Spleen (tissue), 11 donors: ENCODE measurements at regions not wholly inside any gene's neighbourhood (a gene's known extent, or its start where the extent isn't known, plus 50 kb on each side); places are given as distances from the start of the nearest gene placed in this dataset.

Experiments used
- DNase-seq: peaks from one replicate; pipeline ENCODE4 v3.0.0-alpha.2; 2020
- H3K27ac ChIP-seq, 8 donors: fragments of 200-600 bp; sonication (generic) in 7 of 8; 1 replicate in 4 of 8; 2 replicates in 4 of 8; pipeline versions ENCODE4 v1.5.0 to v1.8.0; 2016 to 2021; ENCODE audit warnings: inconsistent platforms in 4 of 8, mild to moderate bottlenecking in 4 of 8, moderate library complexity in 1 of 8
- H3K27me3 ChIP-seq, 7 donors: fragments of 200-600 bp; sonication (generic) in 6 of 7; replicated peaks in 1 of 7; 1 replicate in 4 of 7; 2 replicates in 3 of 7; pipeline versions ENCODE4 v1.5.0 to v1.8.0; 2016 to 2021; ENCODE audit warnings: inconsistent platforms in 3 of 7, mild to moderate bottlenecking in 1 of 7
- H3K36me3 ChIP-seq, 6 donors: fragments of 200-600 bp; sonication (generic) in 5 of 6; 1 replicate in 4 of 6; 2 replicates in 2 of 6; pipeline versions ENCODE4 v1.5.0 to v1.8.0; 2016 to 2021; ENCODE audit warnings: inconsistent platforms in 2 of 6
- H3K4me1 ChIP-seq, 6 donors: fragments of 200-600 bp; sonication (generic) in 5 of 6; 1 replicate in 3 of 6; 2 replicates in 3 of 6; pipeline versions ENCODE4 v1.5.0 to v1.8.0; 2016 to 2021; ENCODE audit warnings: inconsistent platforms in 3 of 6
- H3K4me3 ChIP-seq, 8 donors: fragments of 200-600 bp; sonication (generic) in 7 of 8; 1 replicate in 4 of 8; 2 replicates in 4 of 8; pipeline versions ENCODE4 v1.5.0 to v1.8.0; 2016 to 2021; ENCODE audit warnings: inconsistent platforms in 4 of 8, mild to moderate bottlenecking in 4 of 8, moderate library complexity in 2 of 8
- H3K9me3 ChIP-seq, 8 donors: fragments of 200-600 bp; sonication (generic) in 7 of 8; 1 replicate in 4 of 8; 2 replicates in 4 of 8; pipeline versions ENCODE4 v1.5.0 to v1.8.0; 2016 to 2021; ENCODE audit warnings: inconsistent platforms in 4 of 8
- POLR2A ChIP-seq, 3 donors: fragments of 450-650 bp; IDR thresholded peaks; one replicate each; pipeline ENCODE4 v1.5.1; 2017; ENCODE audit warnings: antibody characterized with exemption in 3 of 3, mild to moderate bottlenecking in 1 of 3
- POLR2AphosphoS5 ChIP-seq, 3 donors: sonication (generic); formaldehyde crosslinking; IDR thresholded peaks; one replicate each; pipeline ENCODE4 v1.5.1; 2017; ENCODE audit warnings: antibody characterized with exemption in 3 of 3
- whole genome bisulfite sequencing, 5 donors: extraction: QIAGEN DNeasy Blood & Tissue Kit in 3 of 5; methylation state at CpG; one replicate each; pipeline versions ENCODE4 v1.1.5 to v1.1.7; 2013 to 2018; 5-methylcytosine and 5-hydroxymethylcytosine counted together
- intact Hi-C: fragments of 100-400 bp; cut with DNase I; formaldehyde crosslinking; loops from one replicate; pipeline ENCODE4 v1.15.0; 2023; ENCODE audit warnings: low total_unique reads
- TF ChIP-seq, protein P1 (sequence below), 11 experiments: fragments of 200-600 bp in 7 of 11; fragments of 450-650 bp in 4 of 11; sonication (generic) in 4 of 11; IDR thresholded peaks in 8 of 11; conservative IDR thresholded peaks in 3 of 11; 1 replicate in 7 of 11; 2 replicates in 4 of 11; pipeline versions ENCODE4 v1.4.0 to v1.8.0; 2016 to 2021; ENCODE audit warnings: antibody characterized with exemption in 11 of 11, inconsistent platforms in 4 of 11, mild to moderate bottlenecking in 1 of 11
- donor health status: healthy with polysubstance abuse.
- donor health status: DM: no; HTN: no; CAD: no; lungs with moderate emphysema.
- donor health status: DM: no; HTN: no; CAD: no.
- donor health status: Bipolar disorder and iron deficiency.
- donor health status: healthy.
- donor health status: DM: no; HTN: no; CAD: no.
- donor health status: DM: yes; HTN: yes; CAD: no.

DNA sequence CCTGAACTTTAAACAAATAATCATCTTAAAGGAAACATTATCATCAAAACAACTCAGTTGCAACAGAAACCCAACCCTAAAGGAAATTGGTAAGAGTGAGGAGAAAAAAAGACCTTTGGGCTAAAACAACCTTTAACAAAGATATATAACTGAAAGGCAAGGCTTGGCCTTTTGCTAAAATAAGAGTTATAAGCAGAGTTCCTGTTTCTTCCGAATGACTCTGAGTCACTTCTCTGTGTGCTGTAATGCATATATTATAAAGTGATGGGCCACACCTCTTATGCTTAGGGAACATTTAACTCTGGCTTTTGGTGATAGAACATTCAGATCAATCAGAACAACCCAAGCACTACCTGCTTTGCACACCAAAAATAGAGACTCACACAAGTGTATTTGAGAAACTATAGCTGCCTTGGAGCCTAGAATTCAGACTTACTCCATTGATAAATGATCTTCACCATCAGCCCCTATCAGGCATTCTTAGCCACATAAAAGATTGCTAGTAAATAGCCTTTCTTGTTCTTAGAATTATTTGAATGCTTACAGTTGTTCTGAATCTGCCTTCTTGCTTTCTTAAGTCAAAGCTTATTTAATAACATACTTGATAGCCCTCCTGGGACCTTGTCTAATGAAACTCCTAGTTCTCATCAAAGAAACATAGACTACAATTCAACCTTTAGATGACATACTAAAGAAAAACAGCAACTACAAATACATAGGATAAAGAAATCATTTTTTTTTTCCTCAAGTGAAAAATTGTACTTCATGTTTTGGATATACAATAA lies 294.2 kb upstream of the SEMA6D start:
- WGBS, 5 donors: 4 to 26% (median 14%) methylated on average over 1 of the region's 1 CpG
- no peaks in the 10 kb centered on the region for H3K4me1 ChIP-seq
- H3K9me3 ChIP-seq: no peaks in the 10 kb centered on the region
- H3K27ac ChIP-seq: no peak overlapping the region
- H3K36me3 ChIP-seq: no peaks in the 10 kb centered on the region
- H3K4me3 ChIP-seq: no peak overlapping the region
- H3K27me3 ChIP-seq: no peaks in the 10 kb centered on the region
- no peak for DNase-seq
- intact Hi-C loops: no loop called here
- TF ChIP-seq POLR2A (IDR thresholded peaks at IDR 0.05) (no peak), POLR2AphosphoS5 (IDR thresholded peaks at IDR 0.05) (no peak)
- TF ChIP-seq, protein P1, sequence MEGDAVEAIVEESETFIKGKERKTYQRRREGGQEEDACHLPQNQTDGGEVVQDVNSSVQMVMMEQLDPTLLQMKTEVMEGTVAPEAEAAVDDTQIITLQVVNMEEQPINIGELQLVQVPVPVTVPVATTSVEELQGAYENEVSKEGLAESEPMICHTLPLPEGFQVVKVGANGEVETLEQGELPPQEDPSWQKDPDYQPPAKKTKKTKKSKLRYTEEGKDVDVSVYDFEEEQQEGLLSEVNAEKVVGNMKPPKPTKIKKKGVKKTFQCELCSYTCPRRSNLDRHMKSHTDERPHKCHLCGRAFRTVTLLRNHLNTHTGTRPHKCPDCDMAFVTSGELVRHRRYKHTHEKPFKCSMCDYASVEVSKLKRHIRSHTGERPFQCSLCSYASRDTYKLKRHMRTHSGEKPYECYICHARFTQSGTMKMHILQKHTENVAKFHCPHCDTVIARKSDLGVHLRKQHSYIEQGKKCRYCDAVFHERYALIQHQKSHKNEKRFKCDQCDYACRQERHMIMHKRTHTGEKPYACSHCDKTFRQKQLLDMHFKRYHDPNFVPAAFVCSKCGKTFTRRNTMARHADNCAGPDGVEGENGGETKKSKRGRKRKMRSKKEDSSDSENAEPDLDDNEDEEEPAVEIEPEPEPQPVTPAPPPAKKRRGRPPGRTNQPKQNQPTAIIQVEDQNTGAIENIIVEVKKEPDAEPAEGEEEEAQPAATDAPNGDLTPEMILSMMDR (IDR thresholded peaks at IDR 0.05 in 8 of 11, conservative IDR thresholded peaks at IDR 0.05 in 3 of 11): no peak

DNA sequence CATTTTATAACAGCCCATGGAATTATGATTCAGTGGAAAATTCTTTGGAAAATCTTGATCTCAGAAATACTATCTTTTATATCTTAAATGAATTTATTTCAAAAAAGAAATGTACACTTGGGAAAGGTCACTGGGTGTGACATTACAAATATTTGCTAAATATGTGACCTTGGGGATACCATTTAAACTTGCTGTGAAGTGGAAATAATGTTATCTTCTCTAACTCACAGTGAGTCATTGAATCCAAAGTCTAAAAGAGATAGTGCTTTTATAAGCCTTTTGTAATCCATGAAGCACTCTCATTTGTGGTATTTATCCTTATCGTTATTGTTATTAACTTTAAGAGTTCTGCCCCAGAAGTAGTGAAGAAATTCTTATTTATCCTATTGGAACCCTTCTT lies 289.8 kb upstream of the SEMA6D start:
- H3K4me3 ChIP-seq: no peak overlapping the region
- DNase-seq: no peak
- TF ChIP-seq POLR2A (IDR thresholded peaks at IDR 0.05): no peak
- TF ChIP-seq POLR2AphosphoS5 (IDR thresholded peaks at IDR 0.05): no peak
- TF ChIP-seq, protein P1 (IDR thresholded peaks at IDR 0.05 in 8 of 11, conservative IDR thresholded peaks at IDR 0.05 in 3 of 11): no peak
- H3K27ac ChIP-seq: no peak overlapping the region
- H3K27me3 ChIP-seq: no peaks in the 10 kb centered on the region
- WGBS, 5 donors: 48 to 67% (median 66%) methylated on average over 1 of the region's 1 CpG
- intact Hi-C loops: no loop called here
- H3K36me3 ChIP-seq: no peaks in the 10 kb centered on the region
- H3K9me3 ChIP-seq: no peaks in the 10 kb centered on the region
- no peaks in the 10 kb centered on the region for H3K4me1 ChIP-seq

DNA sequence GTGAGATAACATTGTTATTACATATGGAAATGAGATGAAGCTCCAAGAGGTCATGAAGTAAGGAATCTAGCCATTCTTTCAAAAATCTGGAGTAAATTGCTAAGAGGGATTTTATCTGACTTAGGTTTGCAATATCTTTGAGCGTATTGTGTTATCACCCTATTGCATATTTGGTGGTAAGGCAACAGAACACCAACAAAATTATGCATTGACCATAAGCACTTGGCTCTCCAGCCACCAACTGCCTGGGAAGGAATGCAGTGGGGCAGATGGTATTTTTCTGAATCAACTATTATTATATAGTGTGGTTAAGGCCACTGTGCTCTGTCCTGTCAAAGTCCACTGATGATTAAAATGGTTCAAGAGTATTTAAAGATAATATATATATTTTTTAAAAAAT lies 287.9 kb upstream of the SEMA6D start:
- no peaks in the 10 kb centered on the region for H3K4me1 ChIP-seq
- no peaks in the 10 kb centered on the region for H3K27me3 ChIP-seq
- H3K36me3 ChIP-seq: no peaks in the 10 kb centered on the region
- no peaks in the 10 kb centered on the region for H3K9me3 ChIP-seq
- intact Hi-C loops: no loop called here
- no peak overlapping the region for H3K27ac ChIP-seq
- 72 to 91% (median 82%) methylated on average over 1 of the region's 1 CpG for WGBS, 5 donors
- no peak for DNase-seq
- TF ChIP-seq POLR2AphosphoS5 (IDR thresholded peaks at IDR 0.05) (no peak), POLR2A (IDR thresholded peaks at IDR 0.05) (no peak)
- TF ChIP-seq, protein P1 (IDR thresholded peaks at IDR 0.05 in 8 of 11, conservative IDR thresholded peaks at IDR 0.05 in 3 of 11): no peak
- H3K4me3 ChIP-seq: no peak overlapping the region

DNA sequence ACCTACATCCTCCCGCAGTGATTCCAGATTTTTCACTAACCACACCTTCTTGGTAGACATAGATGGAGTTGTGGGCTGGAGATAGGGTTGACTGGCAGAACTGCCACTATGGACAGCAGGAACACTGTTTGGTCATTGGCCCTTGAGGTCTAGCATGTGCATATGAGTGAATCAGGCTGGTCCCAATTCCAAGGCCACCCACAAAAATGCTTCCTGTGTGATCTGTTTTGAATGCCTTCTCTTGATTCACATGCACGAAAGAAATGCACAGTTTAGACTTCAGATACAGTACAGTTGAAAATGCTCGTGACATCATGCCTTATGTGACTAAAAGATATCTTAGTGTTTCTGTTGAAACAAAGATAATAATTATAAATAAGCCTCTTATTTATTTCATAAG lies 285.8 kb upstream of the SEMA6D start:
- WGBS, 5 donors: 76 to 91% (median 88%) methylated on average over 3 of the region's 3 CpGs
- Histone ChIP-seq H3K4me1 (no peaks in the 10 kb centered on the region), H3K27me3 (no peaks in the 10 kb centered on the region), H3K4me3 (no peak overlapping the region), H3K36me3 (no peaks in the 10 kb centered on the region), H3K9me3 (no peaks in the 10 kb centered on the region), H3K27ac (no peak overlapping the region)
- no peak for TF ChIP-seq POLR2A (IDR thresholded peaks at IDR 0.05)
- no peak for TF ChIP-seq POLR2AphosphoS5 (IDR thresholded peaks at IDR 0.05)
- TF ChIP-seq, protein P1 (IDR thresholded peaks at IDR 0.05 in 8 of 11, conservative IDR thresholded peaks at IDR 0.05 in 3 of 11): no peak
- intact Hi-C loops: no loop called here
- DNase-seq: no peak
